LHCN-M2 (cell line): ENCODE measurements at regions not wholly inside any gene's neighbourhood (a gene's known extent, or its start where the extent isn't known, plus 50 kb on each side); places are given as distances from the start of the nearest gene placed in this dataset.
"Not testable (repeated sequence)": the region's sequence is repeated elsewhere in the genome, so short reads cannot be mapped to it uniquely, and the experiment has no call there.

Experiments used
- DNase-seq: peaks from one replicate; pipeline ENCODE4 v3.0.0-alpha.2; 2012; ENCODE audit warnings: low read depth

GRCh38 chr13:63285426-63285825, 1869.8 kb upstream of the PCDH20 start:
- no peak for DNase-seq

- DNase-seq = no peak
Measured at GRCh38 chr13:63279136-63279535, 1863.5 kb upstream of the PCDH20 start.

- DNase-seq = no peak
Measured at GRCh38 chr13:63274772-63275171, 1859.1 kb upstream of the PCDH20 start.

GRCh38 chr13:63249411-63250187, 1834.0 kb upstream of the PCDH20 start:
- no peak for DNase-seq

- not testable (repeated sequence) for DNase-seq
Measured at GRCh38 chr13:63236667-63237396, 1821.2 kb upstream of the PCDH20 start.

GRCh38 chr13:63218596-63218995, 1802.9 kb upstream of the PCDH20 start:
- DNase-seq = not testable (repeated sequence)

GRCh38 chr13:63209330-63210017, 1793.8 kb upstream of the PCDH20 start:
- DNase-seq = no peak

- no peak for DNase-seq
Measured at GRCh38 chr13:63208826-63209225, 1793.2 kb upstream of the PCDH20 start.

GRCh38 chr13:63206461-63206860, 1790.8 kb upstream of the PCDH20 start:
- DNase-seq = no peak

GRCh38 chr13:63201493-63201892, 1785.8 kb upstream of the PCDH20 start:
- DNase-seq = no peak

- DNase-seq = no peak
Measured at GRCh38 chr13:63199508-63199907, 1783.9 kb upstream of the PCDH20 start.

GRCh38 chr13:63198071-63198470, 1782.4 kb upstream of the PCDH20 start:
- DNase-seq = no peak

GRCh38 chr13:63195726-63196125, 1780.1 kb upstream of the PCDH20 start:
- no peak for DNase-seq

- DNase-seq = peak; percentile 56
Measured at GRCh38 chr13:63190742-63191141, 1775.1 kb upstream of the PCDH20 start.

- DNase-seq = no peak
Measured at GRCh38 chr13:63190219-63190618, 1774.6 kb upstream of the PCDH20 start.

- DNase-seq = no peak
Measured at GRCh38 chr13:63189712-63190111, 1774.1 kb upstream of the PCDH20 start.

GRCh38 chr13:63184693-63185092, 1769.0 kb upstream of the PCDH20 start:
- DNase-seq = peak; percentile 77

- DNase-seq = no peak
Measured at GRCh38 chr13:63175536-63175935, 1759.9 kb upstream of the PCDH20 start.

GRCh38 chr13:63167699-63168337, 1752.2 kb upstream of the PCDH20 start:
- DNase-seq = no peak

- no peak for DNase-seq
Measured at GRCh38 chr13:63166345-63166744, 1750.7 kb upstream of the PCDH20 start.

- no peak for DNase-seq
Measured at GRCh38 chr13:63163903-63164302, 1748.3 kb upstream of the PCDH20 start.

GRCh38 chr13:63161219-63161618, 1745.6 kb upstream of the PCDH20 start:
- no peak for DNase-seq
